Panc1 (cell line): ENCODE measurements at regions not wholly inside any gene's neighbourhood (a gene's known extent, or its start where the extent isn't known, plus 50 kb on each side); places are given as distances from the start of the nearest gene placed in this dataset.

Experiments
- CTCF ChIP-seq: fragments of 450-650 bp; IDR thresholded peaks from 2 replicates; pipeline ENCODE4 v1.5.1; 2017; ENCODE audit warnings: mild to moderate bottlenecking
- POLR2AphosphoS5 ChIP-seq: IDR thresholded peaks from 2 replicates; pipeline ENCODE4 v1.6.1; 2012; ENCODE audit warnings: mild to moderate bottlenecking, low read depth, low read length, moderate library complexity
- REST ChIP-seq, 2 experiments: IDR thresholded peaks; 2 replicates each; pipeline ENCODE4 v1.6.1; 2011 to 2012; ENCODE audit warnings: low read depth in 2 of 2, control low read depth in 1 of 2, low read length in 1 of 2, mild to moderate bottlenecking in 1 of 2, moderate library complexity in 1 of 2; ENCODE audit not compliant: insufficient read depth in 1 of 2
- SIN3A ChIP-seq: IDR thresholded peaks from 2 replicates; pipeline ENCODE4 v1.6.1; 2012; ENCODE audit warnings: low read depth, mild to moderate bottlenecking, low read length, moderate library complexity, borderline replicate concordance; ENCODE audit not compliant: insufficient read depth

GRCh38 chr2:41829052-41829451 lies 218.8 kb upstream of the PKDCC start:
- no peak for TF ChIP-seq CTCF
- no peak for TF ChIP-seq POLR2AphosphoS5
- no peak for TF ChIP-seq REST (IDR thresholded peaks at IDR 0.05; ENCODE audit: insufficient read depth in 1 of 2, low read depth in 2 of 2, low read length in 1 of 2)
- TF ChIP-seq SIN3A: no peak
